GM23248 (cell line): ENCODE measurements at regions not wholly inside any gene's neighbourhood (a gene's known extent, or its start where the extent isn't known, plus 50 kb on each side); places are given as distances from the start of the nearest gene placed in this dataset.

Experiments used
- EZH2 ChIP-seq: fragments of 200-600 bp; sonication (generic); IDR thresholded peaks from 2 replicates; pipeline ENCODE4 v1.6.1; 2018; ENCODE audit warnings: antibody characterized with exemption, mild to moderate bottlenecking; ENCODE audit not compliant: insufficient read depth, poor library complexity, severe bottlenecking
- EZH2phosphoT487 ChIP-seq: fragments of 200-600 bp; sonication (generic); IDR thresholded peaks from 2 replicates; pipeline ENCODE4 v1.6.1; 2018; ENCODE audit warnings: antibody characterized with exemption, moderate library complexity, mild to moderate bottlenecking, low read depth; ENCODE audit not compliant: insufficient read depth

- TF ChIP-seq EZH2phosphoT487 (no peak), EZH2 (no peak)
Measured at GRCh38 chr14:86935241-86935885, 1057.6 kb downstream of the GALC start.
